ENCODE measurements at regions not wholly inside any gene's neighbourhood (a gene's known extent, or its start where the extent isn't known, plus 50 kb on each side); places are given as distances from the start of the nearest gene placed in this dataset.

- no peaks in the 10 kb centered on the region for H3K36me3 Mint-ChIP-seq (ENCODE audit: insufficient read depth in 1 of 3, low read depth in 3 of 3)
- Histone ChIP-seq H3K56ac (ENCODE audit: insufficient read length, low read depth, low read length) (no peak overlapping the region), H3K79me2 (ENCODE audit: insufficient read depth, low read length) (no peaks in the 10 kb centered on the region), H4K5ac (ENCODE audit: insufficient read length, low read depth, low read length) (no peak overlapping the region), H2BK120ac (ENCODE audit: low read depth, low read length, poor library complexity, severe bottlenecking) (no peak overlapping the region), H3K14ac (ENCODE audit: insufficient read depth, low read length) (no peak overlapping the region), H2BK15ac (ENCODE audit: low read depth, low read length) (no peak overlapping the region), H3K9ac (ENCODE audit: extremely low read depth, insufficient read length, low read length) (no peak overlapping the region), H4K91ac (ENCODE audit: insufficient read length, low read depth, low read length) (no peak overlapping the region), H3T11ph (ENCODE audit: low read length) (no peak overlapping the region), H4K20me1 (ENCODE audit: control insufficient read depth, insufficient read depth, insufficient read length) (no peaks in the 10 kb centered on the region), H4K8ac (replicated peaks; ENCODE audit: insufficient read length, low read depth, low read length) (no peak overlapping the region), H3K23me2 (ENCODE audit: insufficient read length, low read depth, low read length, poor library complexity, severe bottlenecking) (no peaks in the 10 kb centered on the region), H3K18ac (ENCODE audit: insufficient read length, low read depth, low read length) (no peak overlapping the region), H2BK5ac (ENCODE audit: insufficient read length, low read length) (no peak overlapping the region), H2AFZ (ENCODE audit: low read length) (no peak overlapping the region), H3K27me3 (ENCODE audit: insufficient read depth, low read length) (no peaks in the 10 kb centered on the region; the same call in 1 of the 2 replicates), H3K4ac (ENCODE audit: low read depth, low read length) (no peak overlapping the region), H2AK5ac (ENCODE audit: insufficient read length, low read length) (no peak overlapping the region), H2BK12ac (ENCODE audit: insufficient read length, low read depth, low read length) (no peak overlapping the region), H3K27ac (ENCODE audit: insufficient read length, low read depth, low read length) (no peak overlapping the region), H3K4me1 (ENCODE audit: insufficient read depth, low read length) (no peaks in the 10 kb centered on the region), H2BK20ac (ENCODE audit: low read depth, low read length, poor library complexity, severe bottlenecking) (no peak overlapping the region), H3K9me3 (ENCODE audit: control insufficient read depth, low read depth, low read length) (no peaks in the 10 kb centered on the region), H3K23ac (ENCODE audit: insufficient read length, low read depth, low read length) (no peak overlapping the region), H3K4me2 (ENCODE audit: insufficient read depth, insufficient read length, low read length) (no peak overlapping the region), H3K79me1 (ENCODE audit: insufficient read depth, low read depth, low read length, poor library complexity, severe bottlenecking) (no peaks in the 10 kb centered on the region)
- H3K27ac Mint-ChIP-seq: no peak overlapping the region
- DNase-seq: no peak
- no peaks in the 10 kb centered on the region for H3K27me3 Mint-ChIP-seq (ENCODE audit: low read depth)
- WGBS (ENCODE audit: extremely low coverage, insufficient read length, low lambda C conversion rate): no CpG with 5 or more reads among the region's 6 CpGs
- TF ChIP-seq CTCF (conservative IDR thresholded peaks at IDR 0.05): no peak
- H3K4me3 Mint-ChIP-seq: no peak overlapping the region
- no peaks in the 10 kb centered on the region for H3K4me1 Mint-ChIP-seq
- no peaks in the 10 kb centered on the region for H3K9me3 Mint-ChIP-seq
Measured at GRCh38 chr18:61741881-61742454, 150.8 kb downstream of the RNF152 start.
